Stimulated activated naive CD8-positive, alpha-beta T cell treated with anti-CD3 and anti-CD28 coated beads, Interleukin-15, Interleukin-2, amounts not matched to agents 100 ng/mL and 50 ng/mL, for 24 hours (primary cell): ENCODE measurements at regions not wholly inside any gene's neighbourhood (a gene's known extent, or its start where the extent isn't known, plus 50 kb on each side); places are given as distances from the start of the nearest gene placed in this dataset.

Experiments
- H3K27ac Mint-ChIP-seq: one replicate; pipeline ENCODE4 v1.8.0; 2021; ENCODE audit warnings: mild to moderate bottlenecking, mixed read lengths
- H3K27me3 Mint-ChIP-seq: one replicate; pipeline ENCODE4 v1.8.0; 2021; ENCODE audit warnings: mixed read lengths
- H3K36me3 Mint-ChIP-seq: one replicate; pipeline ENCODE4 v1.8.0; 2021; ENCODE audit warnings: low read depth, mixed read lengths
- H3K4me1 Mint-ChIP-seq: one replicate; pipeline ENCODE4 v1.8.0; 2021; ENCODE audit warnings: low read depth, mixed read lengths
- H3K4me3 Mint-ChIP-seq: one replicate; pipeline ENCODE4 v1.8.0; 2021; ENCODE audit warnings: mild to moderate bottlenecking, mixed read lengths
- H3K9me3 Mint-ChIP-seq: one replicate; pipeline ENCODE4 v1.8.0; 2021; ENCODE audit warnings: mixed read lengths

GRCh38 chr7:8982338-8982992 is 549.1 kb downstream of the NXPH1 start:
- no peak overlapping the region for H3K27ac Mint-ChIP-seq
- H3K4me1 Mint-ChIP-seq: no peaks in the 10 kb centered on the region
- peaks cover 13% of the 10 kb centered on the region for H3K9me3 Mint-ChIP-seq
- H3K27me3 Mint-ChIP-seq: no peaks in the 10 kb centered on the region
- no peaks in the 10 kb centered on the region for H3K36me3 Mint-ChIP-seq
- H3K4me3 Mint-ChIP-seq: no peak overlapping the region

GRCh38 chr7:8985255-8985654 is 551.8 kb downstream of the NXPH1 start:
- no peaks in the 10 kb centered on the region for H3K36me3 Mint-ChIP-seq
- no peaks in the 10 kb centered on the region for H3K4me1 Mint-ChIP-seq
- H3K27me3 Mint-ChIP-seq: no peaks in the 10 kb centered on the region

GRCh38 chr7:8988267-8988666 is 554.9 kb downstream of the NXPH1 start:
- Mint-ChIP-seq H3K4me1 (no peaks in the 10 kb centered on the region), H3K27ac (no peak overlapping the region), H3K36me3 (no peaks in the 10 kb centered on the region), H3K9me3 (peaks cover 9% of the 10 kb centered on the region), H3K4me3 (no peak overlapping the region), H3K27me3 (no peaks in the 10 kb centered on the region)

More at GRCh38 chr7:8985255-8985654, 551.8 kb downstream of the NXPH1 start:
- Mint-ChIP-seq H3K9me3 (peaks cover 9% of the 10 kb centered on the region), H3K4me3 (no peak overlapping the region), H3K27ac (no peak overlapping the region)

GRCh38 chr7:8991159-8991558 is 557.8 kb downstream of the NXPH1 start:
- no peaks in the 10 kb centered on the region for H3K36me3 Mint-ChIP-seq
- no peaks in the 10 kb centered on the region for H3K27me3 Mint-ChIP-seq
- no peak overlapping the region for H3K4me3 Mint-ChIP-seq
- H3K4me1 Mint-ChIP-seq: no peaks in the 10 kb centered on the region
- H3K9me3 Mint-ChIP-seq: no peaks in the 10 kb centered on the region
- H3K27ac Mint-ChIP-seq: no peak overlapping the region

GRCh38 chr7:8998762-8999161 is 565.4 kb downstream of the NXPH1 start:
- no peaks in the 10 kb centered on the region for H3K36me3 Mint-ChIP-seq
- no peaks in the 10 kb centered on the region for H3K27me3 Mint-ChIP-seq
- H3K9me3 Mint-ChIP-seq: peaks cover 3% of the 10 kb centered on the region
- no peak overlapping the region for H3K4me3 Mint-ChIP-seq
- no peaks in the 10 kb centered on the region for H3K4me1 Mint-ChIP-seq
- no peak overlapping the region for H3K27ac Mint-ChIP-seq

- Mint-ChIP-seq H3K9me3 (peaks cover 19% of the 10 kb centered on the region), H3K4me1 (no peaks in the 10 kb centered on the region), H3K4me3 (no peak overlapping the region), H3K27me3 (no peaks in the 10 kb centered on the region), H3K36me3 (no peaks in the 10 kb centered on the region), H3K27ac (no peak overlapping the region)
Observed at GRCh38 chr7:9013940-9014339, 580.5 kb downstream of the NXPH1 start.

- Mint-ChIP-seq H3K4me1 (no peaks in the 10 kb centered on the region), H3K9me3 (peaks cover 15% of the 10 kb centered on the region), H3K27me3 (no peaks in the 10 kb centered on the region), H3K27ac (no peak overlapping the region), H3K4me3 (no peak overlapping the region), H3K36me3 (no peaks in the 10 kb centered on the region)
Observed at GRCh38 chr7:9017286-9017685, 583.9 kb downstream of the NXPH1 start.

GRCh38 chr7:9022456-9022855 is 589.0 kb downstream of the NXPH1 start:
- Mint-ChIP-seq H3K9me3 (peaks cover 21% of the 10 kb centered on the region), H3K27me3 (no peaks in the 10 kb centered on the region), H3K36me3 (no peaks in the 10 kb centered on the region), H3K4me3 (no peak overlapping the region), H3K27ac (no peak overlapping the region), H3K4me1 (no peaks in the 10 kb centered on the region)

GRCh38 chr7:9023675-9024294 is 590.4 kb downstream of the NXPH1 start:
- Mint-ChIP-seq H3K4me3 (no peak overlapping the region), H3K27me3 (no peaks in the 10 kb centered on the region), H3K36me3 (no peaks in the 10 kb centered on the region), H3K9me3 (peaks cover 21% of the 10 kb centered on the region), H3K27ac (no peak overlapping the region), H3K4me1 (no peaks in the 10 kb centered on the region)

GRCh38 chr7:9026121-9026520 is 592.7 kb downstream of the NXPH1 start:
- H3K9me3 Mint-ChIP-seq: peaks cover 26% of the 10 kb centered on the region
- no peak overlapping the region for H3K4me3 Mint-ChIP-seq
- no peaks in the 10 kb centered on the region for H3K4me1 Mint-ChIP-seq
- H3K36me3 Mint-ChIP-seq: no peaks in the 10 kb centered on the region
- no peaks in the 10 kb centered on the region for H3K27me3 Mint-ChIP-seq
- H3K27ac Mint-ChIP-seq: no peak overlapping the region

- Mint-ChIP-seq H3K9me3 (peaks cover 26% of the 10 kb centered on the region), H3K4me1 (no peaks in the 10 kb centered on the region), H3K27me3 (no peaks in the 10 kb centered on the region), H3K4me3 (no peak overlapping the region), H3K27ac (no peak overlapping the region), H3K36me3 (no peaks in the 10 kb centered on the region)
Observed at GRCh38 chr7:9028012-9028411, 594.6 kb downstream of the NXPH1 start.

GRCh38 chr7:9029681-9030530 is 596.5 kb downstream of the NXPH1 start:
- no peak overlapping the region for H3K27ac Mint-ChIP-seq
- no peaks in the 10 kb centered on the region for H3K27me3 Mint-ChIP-seq
- H3K9me3 Mint-ChIP-seq: peaks cover 15% of the 10 kb centered on the region
- no peak overlapping the region for H3K4me3 Mint-ChIP-seq
- H3K4me1 Mint-ChIP-seq: no peaks in the 10 kb centered on the region
- H3K36me3 Mint-ChIP-seq: no peaks in the 10 kb centered on the region

- Mint-ChIP-seq H3K4me1 (no peaks in the 10 kb centered on the region), H3K36me3 (no peaks in the 10 kb centered on the region)
Observed at GRCh38 chr7:9030976-9031375, 597.6 kb downstream of the NXPH1 start.

GRCh38 chr7:9031386-9031785 is 598.0 kb downstream of the NXPH1 start:
- peaks cover 15% of the 10 kb centered on the region for H3K9me3 Mint-ChIP-seq
- H3K27ac Mint-ChIP-seq: no peak overlapping the region
- H3K4me1 Mint-ChIP-seq: no peaks in the 10 kb centered on the region
- no peaks in the 10 kb centered on the region for H3K27me3 Mint-ChIP-seq
- no peak overlapping the region for H3K4me3 Mint-ChIP-seq
- H3K36me3 Mint-ChIP-seq: no peaks in the 10 kb centered on the region

More at GRCh38 chr7:9030976-9031375, 597.6 kb downstream of the NXPH1 start:
- H3K27me3 Mint-ChIP-seq: no peaks in the 10 kb centered on the region
- H3K4me3 Mint-ChIP-seq: no peak overlapping the region
- peaks cover 15% of the 10 kb centered on the region for H3K9me3 Mint-ChIP-seq
- H3K27ac Mint-ChIP-seq: no peak overlapping the region

- Mint-ChIP-seq H3K36me3 (no peaks in the 10 kb centered on the region), H3K4me3 (no peak overlapping the region), H3K9me3 (no peaks in the 10 kb centered on the region), H3K27me3 (no peaks in the 10 kb centered on the region), H3K4me1 (no peaks in the 10 kb centered on the region), H3K27ac (no peak overlapping the region)
Observed at GRCh38 chr7:9036080-9036479, 602.7 kb downstream of the NXPH1 start.
